BJ (cell line): ENCODE measurements at regions not wholly inside any gene's neighbourhood (a gene's known extent, or its start where the extent isn't known, plus 50 kb on each side); places are given as distances from the start of the nearest gene placed in this dataset.

ENCODE experiments used
- CTCF ChIA-PET: fragments of 350-600 bp; formaldehyde crosslinking; extraction: SDS; loops from one replicate; lab custom pipeline; 2021; ENCODE audit warnings: antibody characterized with exemption, inconsistent platforms; lab: Yijun Ruan, JAX
- POLR2A ChIA-PET: fragments of 300-600 bp; sonication (Branson Sonifier 250); formaldehyde crosslinking; extraction: SDS; loops from one replicate; lab custom pipeline; 2021; ENCODE audit warnings: antibody characterized with exemption; lab: Charles Lee
- DNase-seq: peaks from one replicate; pipeline ENCODE4 v3.0.0-alpha.2; 2011; ENCODE audit warnings: low read depth
- H3K27me3 ChIP-seq: 2 replicates; pipeline ENCODE4 v1.6.0; 2011; ENCODE audit warnings: low read length; ENCODE audit not compliant: control insufficient read depth, insufficient read depth
- H3K36me3 ChIP-seq: 2 replicates; pipeline ENCODE4 v1.5.1; 2011; ENCODE audit warnings: low read length; ENCODE audit not compliant: control insufficient read depth, insufficient read depth
- H3K4me3 ChIP-seq: 2 replicates; pipeline ENCODE4 v1.5.1; 2011; ENCODE audit warnings: low read depth, mild to moderate bottlenecking, control low read depth, low read length
- CTCF ChIP-seq: IDR thresholded peaks from 2 replicates; pipeline ENCODE4 v1.5.1; 2011; ENCODE audit warnings: low read depth, mild to moderate bottlenecking, control low read depth, inconsistent platforms, low read length, moderate library complexity; ENCODE audit not compliant: insufficient read depth

- ChIA-PET CTCF (interaction anchor here (1.2 kb wide), 1 partner anchor 17 kb away, joined by 6 read pairs; no protein-coding TSS in a partner anchor), POLR2A (no interaction called here)
- H3K36me3 ChIP-seq: no peaks in the 10 kb centered on the region
- no peak overlapping the region for H3K4me3 ChIP-seq
- H3K27me3 ChIP-seq: no peaks in the 10 kb centered on the region
- DNase-seq: no peak
- no peak for TF ChIP-seq CTCF
Measured at GRCh38 chr2:122535960-122536505, 780.6 kb downstream of the TSN start.

DNA sequence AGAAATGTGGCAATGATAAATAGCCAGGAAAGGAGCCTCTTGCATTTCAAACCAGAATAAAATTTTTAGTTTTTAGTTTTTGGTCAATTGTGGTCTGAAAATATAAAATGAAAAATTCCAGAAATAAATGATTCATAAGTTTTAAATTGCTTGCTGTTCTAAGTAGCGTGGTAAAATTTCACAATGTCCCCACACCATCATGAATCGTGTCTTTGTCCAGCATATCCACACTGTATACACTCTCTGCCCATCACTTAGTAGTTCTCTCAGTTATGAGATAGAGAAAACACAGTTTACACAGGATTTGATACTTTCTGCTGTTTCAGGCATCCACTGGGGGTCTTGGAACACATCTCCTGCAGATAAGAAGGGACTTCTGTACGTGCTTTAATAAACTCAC lies 783.9 kb downstream of the TSN start:
- ChIA-PET CTCF (no interaction called here), POLR2A (no interaction called here)
- H3K36me3 ChIP-seq: no peaks in the 10 kb centered on the region
- no peak overlapping the region for H3K4me3 ChIP-seq
- DNase-seq: no peak
- TF ChIP-seq CTCF: no peak
- H3K27me3 ChIP-seq: no peaks in the 10 kb centered on the region

DNA sequence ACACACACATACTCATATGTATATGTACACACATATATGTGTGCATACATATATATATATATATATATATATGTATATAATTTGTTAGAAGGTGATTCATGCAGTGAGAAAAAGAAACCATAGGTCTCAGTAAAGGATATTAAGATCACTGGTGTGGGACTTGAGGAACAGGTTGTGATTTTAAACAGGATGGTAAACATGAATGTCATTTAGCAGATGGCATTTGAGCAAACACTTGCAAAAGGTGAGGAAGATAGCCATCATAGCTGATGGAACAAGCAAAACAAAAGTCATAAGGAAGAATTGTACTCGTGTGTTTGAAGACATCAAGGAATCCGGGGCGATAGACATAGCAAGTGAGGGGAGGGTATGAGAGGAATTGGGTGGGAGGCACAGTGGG lies 784.5 kb downstream of the TSN start:
- CTCF ChIA-PET: no interaction called here
- Histone ChIP-seq H3K4me3 (no peak overlapping the region), H3K36me3 (no peaks in the 10 kb centered on the region), H3K27me3 (no peaks in the 10 kb centered on the region)
- no peak for DNase-seq
- POLR2A ChIA-PET: no interaction called here
- TF ChIP-seq CTCF: no peak

DNA sequence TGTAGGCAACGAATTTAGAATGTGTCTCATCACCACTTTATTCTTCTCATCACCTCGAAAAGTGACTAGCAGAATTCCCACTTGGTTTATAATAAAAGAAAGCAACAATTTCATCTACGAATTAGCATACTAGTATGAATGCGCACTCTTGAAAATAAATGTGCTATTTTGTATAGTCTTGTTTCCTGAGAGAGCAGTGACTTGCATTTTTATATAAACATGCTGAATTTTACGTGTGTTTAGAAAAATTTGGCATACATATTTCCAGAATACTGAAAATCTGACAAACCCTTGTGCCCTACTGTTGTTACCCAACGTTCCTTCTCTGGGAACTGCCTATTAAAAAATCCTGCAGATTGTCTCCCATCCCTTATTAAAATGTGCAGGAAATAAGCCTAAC lies 786.8 kb downstream of the TSN start:
- POLR2A ChIA-PET: no interaction called here
- DNase-seq: no peak
- H3K36me3 ChIP-seq: no peaks in the 10 kb centered on the region
- no peak overlapping the region for H3K4me3 ChIP-seq
- no peaks in the 10 kb centered on the region for H3K27me3 ChIP-seq
- TF ChIP-seq CTCF: no peak
- CTCF ChIA-PET: no interaction called here

- H3K27me3 ChIP-seq: no peaks in the 10 kb centered on the region
- DNase-seq: no peak
- TF ChIP-seq CTCF: no peak
- no peak overlapping the region for H3K4me3 ChIP-seq
- no peaks in the 10 kb centered on the region for H3K36me3 ChIP-seq
- CTCF ChIA-PET: no interaction called here
- POLR2A ChIA-PET: no interaction called here
Measured at GRCh38 chr2:122542646-122543045, 787.2 kb downstream of the TSN start.
